ENCODE measurements at regions not wholly inside any gene's neighbourhood (a gene's known extent, or its start where the extent isn't known, plus 50 kb on each side); places are given as distances from the start of the nearest gene placed in this dataset.

DNA sequence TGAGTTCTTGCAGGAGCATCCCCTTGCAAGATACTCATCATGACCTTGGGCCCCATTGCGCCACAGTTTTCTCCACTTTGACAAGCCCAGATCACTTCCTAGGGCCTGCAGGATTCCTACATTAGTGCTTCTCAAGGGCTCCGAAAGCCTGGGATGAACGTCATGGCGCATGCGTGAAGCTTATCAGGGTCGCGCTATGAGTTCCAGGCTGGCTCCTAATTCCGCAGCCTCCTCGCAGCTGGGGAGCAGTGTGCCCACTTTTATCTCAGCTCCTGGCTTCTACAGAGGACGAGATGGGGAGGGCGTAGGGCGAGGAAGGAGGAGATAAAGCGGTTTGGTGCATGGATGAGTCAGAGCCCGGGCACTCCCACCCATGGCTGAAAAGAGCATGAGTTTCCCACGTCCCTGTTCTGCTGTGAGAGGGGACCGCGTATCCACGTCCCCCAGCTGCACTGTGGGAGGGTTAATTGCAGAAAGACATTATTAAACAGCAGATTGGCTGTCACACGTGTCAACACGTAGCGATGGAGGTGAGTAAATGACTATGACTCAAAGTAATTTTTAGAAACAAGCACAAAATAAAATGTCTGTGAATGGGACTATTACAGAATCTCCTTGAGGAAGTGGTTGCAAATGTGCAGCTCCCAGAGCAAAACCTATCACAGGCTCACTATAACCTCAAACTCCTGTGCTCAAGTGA lies 72.9 kb upstream of the DSP start:
- no peak for DNase-seq

DNA sequence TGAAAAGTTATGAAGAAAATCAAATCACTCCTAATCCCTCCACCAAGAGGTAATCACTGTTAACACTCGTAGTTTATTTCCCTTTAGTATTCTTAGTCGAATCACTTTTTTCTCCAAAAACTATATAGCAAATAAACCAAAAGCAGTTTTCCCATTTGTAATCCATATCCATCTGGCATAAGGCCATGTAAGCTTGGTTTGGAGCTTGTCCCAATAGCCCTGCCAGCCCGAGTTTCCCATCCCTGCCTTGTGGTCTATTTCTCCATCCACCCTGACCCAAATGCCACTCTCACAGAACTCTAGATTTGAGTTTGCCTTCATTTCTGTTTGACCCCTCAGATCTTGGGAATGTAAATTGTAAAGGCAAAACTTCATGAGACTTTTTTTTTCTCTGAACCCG lies 71.8 kb upstream of the DSP start:
- no peak for DNase-seq

DNA sequence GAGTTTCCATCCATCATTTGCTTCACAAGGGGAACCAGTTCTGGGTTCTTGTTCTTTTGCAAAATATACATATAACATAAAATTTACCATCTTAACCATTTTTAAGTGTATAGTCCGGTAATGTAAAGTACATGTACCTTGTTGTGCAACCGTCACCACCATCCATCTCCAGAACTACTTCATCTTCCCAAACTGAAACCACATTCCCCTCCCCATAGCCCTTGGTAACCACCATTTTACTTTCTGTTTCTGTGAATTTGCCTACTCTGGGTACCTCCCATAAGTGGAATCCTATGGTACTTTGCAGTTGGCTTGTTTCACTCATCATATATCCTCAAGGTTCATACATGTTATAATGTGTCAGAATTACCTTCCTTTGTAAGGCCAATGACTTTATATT lies 70.3 kb upstream of the DSP start:
- DNase-seq: no peak

DNA sequence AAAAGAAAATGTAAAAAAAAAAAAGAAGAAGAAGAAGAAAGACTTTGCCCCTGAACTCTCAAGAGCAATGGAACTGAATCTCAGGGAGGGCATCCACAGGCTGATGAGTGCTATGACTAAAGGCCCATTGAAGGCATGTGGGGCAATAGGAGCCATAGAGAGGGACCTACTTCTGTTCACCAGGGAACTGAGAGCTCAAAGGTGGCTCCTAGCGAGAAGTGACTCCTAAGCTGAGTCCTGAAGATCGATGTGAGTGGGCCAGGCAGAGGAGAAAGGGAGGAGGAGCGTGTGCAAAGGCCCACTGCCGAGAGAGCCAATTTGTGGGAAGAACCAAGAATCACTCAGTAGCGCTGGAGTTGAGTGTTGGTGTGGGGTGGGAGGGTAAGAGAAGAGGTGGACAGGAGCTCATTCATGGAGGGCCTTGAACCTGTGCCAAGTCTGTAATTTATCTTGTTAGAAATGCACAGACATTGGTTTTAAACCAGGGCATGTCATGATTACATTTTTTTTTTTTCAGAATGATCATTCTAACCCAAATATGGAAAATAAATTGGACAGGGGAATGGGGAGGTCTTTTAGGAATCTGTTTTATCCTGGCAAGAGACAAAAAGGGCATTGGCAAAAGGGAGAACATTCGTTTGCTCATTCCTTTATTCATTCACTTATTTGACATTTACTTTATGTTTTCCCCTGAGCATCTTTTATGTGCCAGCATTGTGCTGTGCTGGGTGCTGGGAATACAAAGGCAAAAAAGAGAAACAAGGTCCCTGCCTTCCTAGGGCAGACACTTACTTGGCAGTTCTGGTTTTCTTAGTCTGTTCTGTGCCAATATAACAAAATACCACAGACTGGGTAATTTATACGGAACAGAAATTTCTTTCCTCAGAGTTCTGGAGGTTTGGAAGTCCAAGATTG lies 67.4 kb upstream of the DSP start:
- no peak for DNase-seq

DNA sequence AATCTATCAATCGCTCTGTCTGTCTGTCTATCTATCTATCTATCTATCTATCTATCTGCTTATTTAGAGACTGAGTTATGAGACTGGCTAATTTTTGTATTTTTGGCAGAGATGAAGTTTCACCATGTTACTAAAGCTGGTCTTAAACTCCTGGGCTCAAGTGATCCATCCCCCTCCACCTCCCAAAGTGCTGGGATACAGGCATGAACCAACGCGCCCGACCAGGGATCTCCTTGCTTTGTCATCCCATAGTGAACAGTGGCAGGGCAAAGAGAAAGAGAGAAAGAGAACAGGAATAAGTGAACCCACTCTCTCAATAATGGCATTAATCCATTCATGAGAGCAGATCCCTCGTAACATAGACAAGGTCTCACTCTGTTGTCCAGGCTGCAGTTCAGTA lies 66.4 kb upstream of the DSP start:
- no peak for DNase-seq

DNA sequence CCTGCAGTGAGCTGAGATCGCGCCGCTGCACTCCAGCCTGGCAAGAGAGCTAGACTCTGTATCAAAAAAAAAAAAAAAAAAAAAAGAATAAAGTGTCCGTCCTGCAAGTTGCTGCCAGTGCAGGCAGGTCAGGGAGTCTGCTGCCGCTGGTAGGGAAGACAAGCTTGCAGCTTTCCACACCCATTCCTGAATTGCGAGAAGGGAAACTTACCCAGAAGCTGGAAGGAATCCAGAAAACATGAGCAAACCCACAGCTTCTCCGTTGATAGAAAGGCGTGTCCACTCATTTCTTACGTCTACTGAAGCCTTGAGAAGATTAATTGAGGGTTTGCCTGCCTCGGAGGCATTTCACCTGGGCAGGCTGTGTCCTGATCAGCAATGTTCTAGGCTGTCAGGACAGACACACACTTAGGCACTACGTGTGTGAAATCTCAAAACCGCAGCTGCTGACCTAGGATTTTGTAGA lies 61.6 kb upstream of the DSP start:
- no peak for DNase-seq

DNA sequence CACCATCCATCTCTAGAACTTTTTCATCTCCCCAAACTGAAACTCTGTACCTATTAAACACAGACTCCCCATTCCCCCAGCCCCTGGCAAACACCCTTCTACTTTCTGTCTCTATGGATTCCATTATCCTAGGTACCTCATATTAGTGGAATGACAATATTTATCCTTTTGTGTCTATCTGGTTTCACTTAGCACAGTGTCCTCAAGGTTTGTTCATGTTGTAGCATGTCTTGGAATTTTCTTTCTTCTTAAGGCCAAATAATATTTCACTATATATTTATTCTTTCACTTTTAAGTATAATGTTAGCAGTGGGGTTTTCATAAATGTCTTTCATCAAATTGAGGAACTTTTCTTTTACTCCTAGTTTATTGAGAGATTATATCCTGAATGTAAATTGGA lies 56.8 kb upstream of the DSP start:
- no peak for DNase-seq

DNA sequence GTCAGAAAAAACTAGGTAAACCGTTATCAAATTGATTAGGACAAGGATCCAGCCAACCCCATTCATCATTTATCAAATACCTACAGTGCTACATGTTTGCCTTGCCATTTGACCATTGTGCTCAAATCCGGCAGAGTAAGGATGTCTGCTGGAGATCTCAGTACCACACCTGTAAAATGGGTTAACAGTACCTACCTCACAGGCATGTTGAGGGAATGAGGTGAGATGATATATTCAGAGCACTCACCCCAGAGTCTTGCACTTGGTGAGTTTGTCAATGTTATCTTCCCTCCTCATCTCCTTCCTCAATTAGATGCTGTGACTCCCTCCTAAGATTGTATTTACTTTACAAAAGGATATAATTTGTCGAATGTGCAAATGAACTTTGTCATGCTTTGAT lies 54.5 kb upstream of the DSP start:
- DNase-seq: no peak

DNA sequence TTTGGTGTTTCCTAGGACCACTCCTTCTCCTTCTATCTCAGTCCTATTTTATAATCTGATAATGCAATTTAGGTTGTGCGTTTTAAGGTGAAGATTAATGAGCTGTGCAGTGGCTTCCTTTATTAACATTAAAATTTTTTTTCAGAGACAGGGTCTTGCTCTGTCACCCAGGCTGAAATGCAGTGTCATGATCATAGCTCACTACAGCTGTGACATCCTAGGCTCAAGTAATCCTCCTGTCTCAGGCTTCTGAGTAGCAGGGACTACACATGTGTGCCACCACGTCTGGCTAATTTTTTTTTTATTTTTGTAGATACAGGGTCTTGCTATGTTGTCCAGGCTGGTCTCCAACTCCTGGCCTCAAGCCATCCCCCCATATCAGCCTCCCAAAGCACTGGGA lies 53.0 kb upstream of the DSP start:
- no peak for DNase-seq

DNA sequence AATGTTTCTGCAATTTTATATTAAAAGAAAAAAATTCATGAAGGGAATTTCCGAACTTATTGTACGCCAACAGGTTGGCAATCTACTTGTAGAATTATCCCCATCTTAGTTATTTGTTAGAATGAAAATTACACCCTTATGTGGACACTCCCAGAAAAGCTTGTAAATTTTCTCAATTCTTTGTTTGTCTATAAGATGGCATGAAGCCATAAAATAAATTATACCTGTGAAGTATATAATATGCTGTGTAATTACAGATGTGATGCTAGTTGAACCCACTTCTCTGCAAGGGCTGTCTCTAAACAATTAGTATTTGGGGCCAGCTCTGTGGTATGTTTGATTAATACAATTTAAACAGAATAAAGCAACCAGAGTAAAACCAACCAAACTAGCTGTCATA lies 52.1 kb upstream of the DSP start:
- peak; percentile 80 for DNase-seq

Data from NCI-H1105 (cell line).